Vagina (tissue), 2 donors: ENCODE measurements at regions not wholly inside any gene's neighbourhood (a gene's known extent, or its start where the extent isn't known, plus 50 kb on each side); places are given as distances from the start of the nearest gene placed in this dataset.

ENCODE experiments used
- POLR2A ChIP-seq, 2 donors: fragments of 450-650 bp; IDR thresholded peaks; one replicate each; pipeline ENCODE4 v1.6.1; 2017; ENCODE audit warnings: antibody characterized with exemption in 2 of 2, mild to moderate bottlenecking in 2 of 2, moderate library complexity in 2 of 2
- POLR2AphosphoS5 ChIP-seq, 2 donors: sonication (generic); formaldehyde crosslinking; IDR thresholded peaks; one replicate each; pipeline ENCODE4 v1.9.0; 2017; ENCODE audit warnings: antibody characterized with exemption in 2 of 2, mild to moderate bottlenecking in 2 of 2, low read depth in 1 of 2; ENCODE audit not compliant: insufficient read depth in 1 of 2
- TF ChIP-seq, protein P1 (sequence below), 3 experiments: fragments of 450-650 bp in 2 of 3; fragments of 200-600 bp in 1 of 3; sonication (generic) in 1 of 3; IDR thresholded peaks; one replicate each; pipeline ENCODE4 v1.5.1; 2017 to 2019; ENCODE audit warnings: antibody characterized with exemption in 3 of 3, mild to moderate bottlenecking in 2 of 3, moderate library complexity in 2 of 3

DNA sequence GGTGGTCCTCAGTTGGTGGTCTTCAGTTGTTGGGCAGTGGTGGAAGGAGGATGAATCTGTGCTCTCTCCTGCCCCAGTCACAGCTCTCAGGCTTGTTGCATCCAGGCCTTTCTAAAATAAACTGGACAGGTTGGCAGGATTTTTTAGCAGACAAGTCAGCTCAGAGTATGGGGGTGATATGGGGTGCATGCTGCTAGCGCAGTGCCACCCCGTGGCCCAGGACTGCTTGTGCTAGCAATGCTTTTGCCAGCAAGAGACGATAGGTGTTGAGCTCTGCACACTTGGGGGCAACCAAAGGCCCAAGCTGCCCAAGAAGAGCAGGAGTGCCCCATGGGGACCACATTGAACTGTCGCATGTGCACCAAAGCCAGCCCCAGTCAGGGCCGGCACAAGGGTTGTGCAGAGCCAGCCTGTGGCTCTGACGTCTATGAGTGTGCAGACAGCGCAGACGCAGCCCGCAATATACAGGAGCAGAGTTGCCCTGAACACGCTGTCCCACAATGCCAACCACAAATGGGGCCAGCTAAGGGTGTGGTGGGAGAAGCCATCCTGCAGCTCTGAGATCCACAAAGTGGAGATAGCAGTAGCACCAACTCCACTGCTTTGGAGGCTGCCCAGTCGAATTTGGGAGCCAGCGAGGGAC lies 49.8 kb upstream of the PDSS1 start:
- TF ChIP-seq, protein P1, sequence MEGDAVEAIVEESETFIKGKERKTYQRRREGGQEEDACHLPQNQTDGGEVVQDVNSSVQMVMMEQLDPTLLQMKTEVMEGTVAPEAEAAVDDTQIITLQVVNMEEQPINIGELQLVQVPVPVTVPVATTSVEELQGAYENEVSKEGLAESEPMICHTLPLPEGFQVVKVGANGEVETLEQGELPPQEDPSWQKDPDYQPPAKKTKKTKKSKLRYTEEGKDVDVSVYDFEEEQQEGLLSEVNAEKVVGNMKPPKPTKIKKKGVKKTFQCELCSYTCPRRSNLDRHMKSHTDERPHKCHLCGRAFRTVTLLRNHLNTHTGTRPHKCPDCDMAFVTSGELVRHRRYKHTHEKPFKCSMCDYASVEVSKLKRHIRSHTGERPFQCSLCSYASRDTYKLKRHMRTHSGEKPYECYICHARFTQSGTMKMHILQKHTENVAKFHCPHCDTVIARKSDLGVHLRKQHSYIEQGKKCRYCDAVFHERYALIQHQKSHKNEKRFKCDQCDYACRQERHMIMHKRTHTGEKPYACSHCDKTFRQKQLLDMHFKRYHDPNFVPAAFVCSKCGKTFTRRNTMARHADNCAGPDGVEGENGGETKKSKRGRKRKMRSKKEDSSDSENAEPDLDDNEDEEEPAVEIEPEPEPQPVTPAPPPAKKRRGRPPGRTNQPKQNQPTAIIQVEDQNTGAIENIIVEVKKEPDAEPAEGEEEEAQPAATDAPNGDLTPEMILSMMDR (IDR thresholded peaks at IDR 0.05) = no peak
- TF ChIP-seq POLR2A (IDR thresholded peaks at IDR 0.05) (no peak), POLR2AphosphoS5 (IDR thresholded peaks at IDR 0.05; ENCODE audit: insufficient read depth in 1 of 2, low read depth in 1 of 2) (no peak)
